ENCODE measurements at regions not wholly inside any gene's neighbourhood (a gene's known extent, or its start where the extent isn't known, plus 50 kb on each side); places are given as distances from the start of the nearest gene placed in this dataset.

- Histone ChIP-seq H4K5ac (ENCODE audit: low read depth, low read length) (no peak overlapping the region), H2AK5ac (ENCODE audit: low read depth, low read length) (no peak overlapping the region), H3K4me3 (ENCODE audit: insufficient read depth, low read depth, low read length) (no peak overlapping the region), H3K9me3 (ENCODE audit: control insufficient read depth, insufficient read depth, low read length) (no peaks in the 10 kb centered on the region), H2BK5ac (ENCODE audit: low read depth, low read length, poor library complexity, severe bottlenecking) (no peak overlapping the region), H3K4me1 (ENCODE audit: control insufficient read depth, insufficient read depth, low read length) (no peaks in the 10 kb centered on the region), H3K18ac (ENCODE audit: low read depth, low read length) (no peak overlapping the region), H3K4me2 (ENCODE audit: low read depth, low read length) (no peak overlapping the region), H2AK9ac (replicated peaks; ENCODE audit: low read depth, low read length, poor library complexity) (no peak overlapping the region), H4K91ac (ENCODE audit: insufficient read depth, low read depth, low read length) (no peak overlapping the region), H3K56ac (ENCODE audit: extremely low read depth, insufficient read depth, low read length) (no peak overlapping the region), H3K36me3 (ENCODE audit: control insufficient read depth, insufficient read depth, low read length) (no peaks in the 10 kb centered on the region), H3K27ac (ENCODE audit: insufficient read depth, low read length) (no peak overlapping the region), H3K27me3 (ENCODE audit: control insufficient read depth, insufficient read depth, low read length) (peaks cover 13% of the 10 kb centered on the region), H2BK120ac (ENCODE audit: low read depth, low read length) (no peak overlapping the region), H3K23ac (ENCODE audit: low read depth, low read length) (no peak overlapping the region), H2AFZ (replicated peaks; ENCODE audit: low read length, poor library complexity) (no peak overlapping the region), H3K9ac (ENCODE audit: low read depth, low read length) (no peak overlapping the region), H3K9me1 (ENCODE audit: insufficient read depth, low read length) (no peaks in the 10 kb centered on the region), H4K20me1 (ENCODE audit: insufficient read depth, low read length) (no peaks in the 10 kb centered on the region), H3K14ac (replicated peaks; ENCODE audit: low read depth, low read length) (no peak overlapping the region), H2BK15ac (ENCODE audit: low read depth, low read length) (no peak overlapping the region), H3K4ac (ENCODE audit: low read depth, low read length) (no peak overlapping the region), H4K8ac (ENCODE audit: low read depth in 2 of 2, low read length in 2 of 2) (no peak overlapping the region), H2BK20ac (ENCODE audit: low read depth, low read length) (no peak overlapping the region), H3K79me1 (ENCODE audit: low read depth in 1 of 2, low read length in 2 of 2) (no peaks in the 10 kb centered on the region)
- in situ Hi-C loops (cut with MboI; ENCODE audit: low sequenced_read_pairs) (no loop called here), intact Hi-C loops (cut with micrococcal nuclease) (no loop called here), dilution Hi-C loops (cut with HindIII; ENCODE audit: low sequenced_read_pairs, unreplicated experiment) (no loop called here)
- TF ChIP-seq RCOR1 (IDR thresholded peaks at IDR 0.05; ENCODE audit: insufficient replicate concordance, low read length) (no peak), RFX5 (IDR thresholded peaks at IDR 0.05; ENCODE audit: low read depth, low read length) (no peak), BHLHE40 (IDR thresholded peaks at IDR 0.05; ENCODE audit: low read depth, low read length) (no peak), RAD21 (IDR thresholded peaks at IDR 0.05; ENCODE audit: low read length) (no peak), ELK1 (IDR thresholded peaks at IDR 0.05; ENCODE audit: borderline replicate concordance, low read depth, low read length) (no peak), POLR2A (IDR thresholded peaks at IDR 0.05; ENCODE audit: low read depth, low read length) (no peak), CHD1 (IDR thresholded peaks at IDR 0.05; ENCODE audit: low read depth, low read length) (no peak), CEBPB (IDR thresholded peaks at IDR 0.05; ENCODE audit: low read depth, low read length) (no peak), MAFK (IDR thresholded peaks at IDR 0.05; ENCODE audit: low read depth, low read length) (no peak), FOS (IDR thresholded peaks at IDR 0.05; ENCODE audit: low read depth, low read length) (no peak), MAZ (IDR thresholded peaks at IDR 0.05; ENCODE audit: borderline replicate concordance, low read depth, low read length) (no peak), SMC3 (IDR thresholded peaks at IDR 0.05; ENCODE audit: low read depth, low read length) (no peak), NFE2L2 (IDR thresholded peaks at IDR 0.05; ENCODE audit: low read depth, low read length) (no peak), MXI1 (IDR thresholded peaks at IDR 0.05; ENCODE audit: borderline replicate concordance, low read depth, low read length) (no peak)
- TF ChIP-seq, protein P1, sequence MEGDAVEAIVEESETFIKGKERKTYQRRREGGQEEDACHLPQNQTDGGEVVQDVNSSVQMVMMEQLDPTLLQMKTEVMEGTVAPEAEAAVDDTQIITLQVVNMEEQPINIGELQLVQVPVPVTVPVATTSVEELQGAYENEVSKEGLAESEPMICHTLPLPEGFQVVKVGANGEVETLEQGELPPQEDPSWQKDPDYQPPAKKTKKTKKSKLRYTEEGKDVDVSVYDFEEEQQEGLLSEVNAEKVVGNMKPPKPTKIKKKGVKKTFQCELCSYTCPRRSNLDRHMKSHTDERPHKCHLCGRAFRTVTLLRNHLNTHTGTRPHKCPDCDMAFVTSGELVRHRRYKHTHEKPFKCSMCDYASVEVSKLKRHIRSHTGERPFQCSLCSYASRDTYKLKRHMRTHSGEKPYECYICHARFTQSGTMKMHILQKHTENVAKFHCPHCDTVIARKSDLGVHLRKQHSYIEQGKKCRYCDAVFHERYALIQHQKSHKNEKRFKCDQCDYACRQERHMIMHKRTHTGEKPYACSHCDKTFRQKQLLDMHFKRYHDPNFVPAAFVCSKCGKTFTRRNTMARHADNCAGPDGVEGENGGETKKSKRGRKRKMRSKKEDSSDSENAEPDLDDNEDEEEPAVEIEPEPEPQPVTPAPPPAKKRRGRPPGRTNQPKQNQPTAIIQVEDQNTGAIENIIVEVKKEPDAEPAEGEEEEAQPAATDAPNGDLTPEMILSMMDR (conservative IDR thresholded peaks at IDR 0.05; ENCODE audit: low read depth, low read length): no peak
- TF ChIP-seq, protein P2, sequence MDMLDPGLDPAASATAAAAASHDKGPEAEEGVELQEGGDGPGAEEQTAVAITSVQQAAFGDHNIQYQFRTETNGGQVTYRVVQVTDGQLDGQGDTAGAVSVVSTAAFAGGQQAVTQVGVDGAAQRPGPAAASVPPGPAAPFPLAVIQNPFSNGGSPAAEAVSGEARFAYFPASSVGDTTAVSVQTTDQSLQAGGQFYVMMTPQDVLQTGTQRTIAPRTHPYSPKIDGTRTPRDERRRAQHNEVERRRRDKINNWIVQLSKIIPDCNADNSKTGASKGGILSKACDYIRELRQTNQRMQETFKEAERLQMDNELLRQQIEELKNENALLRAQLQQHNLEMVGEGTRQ (IDR thresholded peaks at IDR 0.05; ENCODE audit: low read depth, low read length): no peak
- WGBS, 2 experiments (ENCODE audit: extremely low coverage in 2 of 2, insufficient read length in 1 of 2): no CpG with 5 or more reads among the region's 3 CpGs
- DNase-seq (no peak), ATAC-seq (ENCODE audit: low read depth) (no peak)
- no TSS peak for BruUV-seq (replicated peaks)
- ChIA-PET CTCF (no interaction called here), POLR2A (ENCODE audit: unreplicated experiment) (no interaction called here)
Observed at GRCh38 chr9:107591781-107592180, 102.2 kb upstream of the KLF4 start.
